HG03575 (cell line): ENCODE measurements at regions not wholly inside any gene's neighbourhood (a gene's known extent, or its start where the extent isn't known, plus 50 kb on each side); places are given as distances from the start of the nearest gene placed in this dataset.
"Not testable (repeated sequence)": the region's sequence is repeated elsewhere in the genome, so short reads cannot be mapped to it uniquely, and the experiment has no call there.

Source experiments
- ATAC-seq: cut with Tn5 transposase; IDR thresholded peaks from one replicate; pipeline ENCODE4 v1.9.1; 2021; ENCODE audit not compliant: unreplicated experiment, insufficient number of reproducible peaks, low FRiP score; ENCODE audit errors: extremely low read depth

DNA sequence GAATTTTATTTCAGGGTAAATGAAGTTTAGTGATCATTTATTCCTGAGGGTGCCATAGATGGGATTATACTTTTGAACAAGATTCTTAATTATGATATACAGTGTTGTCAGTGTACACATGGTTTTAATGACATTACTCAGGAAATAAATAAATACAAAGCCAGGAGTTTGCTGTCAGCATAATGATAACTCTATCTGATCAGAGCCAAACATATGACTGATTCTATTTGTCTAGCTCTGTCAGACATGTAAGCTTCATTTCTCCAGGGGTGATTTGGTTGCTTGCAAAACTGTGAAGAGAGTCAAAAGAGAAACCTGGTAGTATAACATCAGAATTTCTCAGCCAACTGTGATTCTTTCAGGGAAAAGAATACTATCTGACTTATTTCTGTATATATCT, 1425.8 kb upstream of the C9orf72 start:
- no peak for ATAC-seq

DNA sequence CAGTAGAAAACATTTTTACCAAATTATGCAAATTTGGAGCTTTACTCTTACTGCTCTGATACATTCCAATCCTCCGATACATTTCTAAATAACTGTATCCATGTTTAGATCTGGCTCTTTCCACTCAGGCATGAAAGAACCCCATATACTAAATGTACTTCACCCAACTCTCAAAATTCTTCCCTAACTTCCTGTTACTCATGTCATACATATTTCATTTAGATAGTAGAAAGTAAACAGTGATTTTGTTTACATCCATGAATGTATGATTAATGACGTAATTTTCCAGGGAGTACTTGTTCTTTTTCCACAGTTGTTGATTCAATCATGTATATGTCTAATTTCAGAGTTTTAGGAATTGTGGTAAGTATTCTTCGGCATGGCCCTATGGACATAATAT, 1426.5 kb upstream of the C9orf72 start:
- no peak for ATAC-seq

DNA sequence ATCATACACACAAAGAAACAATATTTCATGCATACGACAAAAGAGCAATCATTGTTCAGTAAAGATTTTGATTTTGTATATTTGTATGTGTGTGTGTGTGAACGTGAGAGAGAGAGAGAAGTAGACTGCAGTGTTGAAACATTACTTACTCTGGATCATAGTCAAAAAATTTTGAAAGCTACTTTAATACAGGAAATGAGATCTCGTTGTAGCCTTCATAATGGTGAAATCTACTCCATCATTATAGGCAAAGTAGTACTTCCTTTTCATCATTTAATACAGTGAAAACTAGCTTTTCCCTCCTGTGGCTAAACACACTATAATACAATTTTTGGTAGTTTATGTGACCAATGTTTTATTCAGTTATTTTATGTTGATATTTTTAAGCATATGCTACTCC, 1427.7 kb upstream of the C9orf72 start:
- ATAC-seq, result no peak

DNA sequence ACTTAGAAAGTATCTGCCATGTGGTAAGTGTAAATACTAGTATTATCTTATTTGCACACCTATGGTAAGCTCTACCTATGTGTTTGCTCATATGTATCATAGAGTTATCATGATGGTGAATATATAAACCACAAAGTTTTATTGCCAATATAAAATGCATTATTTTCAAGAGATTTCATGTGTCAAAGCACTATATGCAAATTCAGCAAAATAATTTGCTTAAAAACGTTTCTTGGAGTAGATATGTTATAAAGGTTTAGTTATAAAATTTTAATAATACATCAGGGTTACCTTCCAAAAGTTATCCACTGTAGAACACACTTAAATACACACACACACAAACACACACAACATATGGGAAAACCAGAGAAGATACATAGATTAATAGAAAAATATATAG, 1431.7 kb upstream of the C9orf72 start:
- ATAC-seq, result no peak

DNA sequence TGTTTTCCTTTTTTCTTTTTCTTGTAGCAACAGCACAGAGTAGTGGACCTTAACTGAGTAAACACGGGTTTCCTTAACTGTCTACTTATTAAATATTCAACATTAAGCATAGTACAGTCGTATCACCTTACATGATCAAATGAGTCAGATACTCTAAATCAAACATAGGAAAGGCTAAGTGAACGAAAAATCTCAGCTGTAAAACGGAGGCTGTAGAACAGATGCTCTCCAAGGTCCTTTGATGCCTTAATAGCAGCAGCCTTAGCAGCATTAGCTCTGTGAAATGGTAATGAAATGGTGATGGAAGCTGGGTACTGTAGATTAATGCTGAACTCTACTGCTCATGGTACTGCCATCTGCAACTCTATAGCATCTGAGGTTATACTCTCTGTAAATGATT, 1433.3 kb upstream of the C9orf72 start:
- ATAC-seq, result no peak

DNA sequence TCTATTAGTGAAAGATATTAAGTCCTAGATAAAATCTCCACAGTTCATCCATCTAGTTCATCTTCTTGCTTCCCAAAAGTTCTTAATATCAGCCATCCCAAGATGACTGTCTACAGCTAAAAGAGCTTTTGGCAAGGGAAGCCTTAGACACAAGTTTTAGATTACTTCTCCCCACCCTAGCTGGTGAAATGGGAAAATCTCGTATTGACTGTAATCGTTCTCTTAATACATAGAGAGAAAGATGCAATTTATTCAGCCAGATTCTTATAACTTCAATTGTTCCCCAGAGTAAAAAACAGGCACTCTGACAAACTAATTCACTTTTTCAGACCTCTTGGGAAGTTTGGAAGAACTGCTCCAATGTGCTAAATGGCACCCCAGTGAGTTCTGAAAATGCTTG, 1439.6 kb upstream of the C9orf72 start:
- ATAC-seq, result no peak

DNA sequence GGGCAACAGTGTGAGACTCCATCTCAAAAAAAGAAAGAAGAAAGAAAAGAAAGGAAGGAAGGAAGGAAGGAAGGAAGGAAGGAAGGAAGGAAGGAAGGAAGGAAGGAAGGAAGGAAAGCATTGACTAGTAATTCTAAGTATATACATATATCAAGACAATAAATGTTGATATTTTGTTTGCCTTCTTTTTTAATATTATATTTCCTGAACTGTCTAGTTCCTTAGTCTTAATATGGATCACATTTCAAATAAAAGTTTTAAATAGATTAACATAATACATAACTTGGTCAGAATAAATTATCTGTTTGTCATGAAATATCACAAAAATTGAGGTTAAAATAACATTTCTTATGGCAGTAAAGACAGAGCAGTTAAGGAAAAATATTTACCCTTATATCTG, 1448.4 kb upstream of the C9orf72 start:
- ATAC-seq, result no peak

DNA sequence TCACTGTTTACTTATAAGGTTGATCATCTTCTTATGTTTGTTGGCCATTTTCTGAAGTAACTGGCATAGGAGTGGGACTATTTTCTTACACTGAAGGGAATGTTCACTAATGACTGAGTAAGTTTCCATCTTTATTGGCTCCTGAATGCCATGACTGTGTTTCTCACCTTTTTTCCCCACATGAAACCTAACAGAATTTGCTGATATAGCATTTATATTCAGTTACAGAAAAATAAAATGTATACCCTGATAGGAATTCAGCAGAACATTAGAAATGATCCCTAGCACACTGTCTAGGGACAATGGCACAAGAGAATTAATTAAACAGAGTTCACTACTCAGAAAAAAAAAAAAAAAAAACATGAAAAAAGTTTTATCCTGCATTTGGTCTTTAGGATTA, 1465.1 kb upstream of the C9orf72 start:
- no peak for ATAC-seq

DNA sequence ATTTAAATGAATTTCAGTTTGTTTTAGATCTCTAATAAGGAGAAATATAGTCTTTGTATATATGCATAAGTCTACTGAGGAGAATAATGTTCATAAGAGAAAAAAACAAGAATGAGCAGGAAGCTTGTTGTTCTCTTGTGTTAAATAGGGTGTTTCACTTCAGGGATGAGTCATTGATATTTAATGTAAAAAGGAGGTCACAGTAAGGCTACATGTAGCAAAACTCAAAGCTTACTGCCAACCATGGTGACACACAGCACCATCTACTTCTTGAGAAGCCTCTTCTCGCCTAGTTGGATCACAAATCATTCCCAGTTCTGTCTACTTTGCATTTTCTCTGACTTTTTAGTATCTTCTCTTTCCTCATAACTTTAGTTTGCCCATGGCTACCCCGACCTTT, 1466.0 kb upstream of the C9orf72 start:
- no peak for ATAC-seq

DNA sequence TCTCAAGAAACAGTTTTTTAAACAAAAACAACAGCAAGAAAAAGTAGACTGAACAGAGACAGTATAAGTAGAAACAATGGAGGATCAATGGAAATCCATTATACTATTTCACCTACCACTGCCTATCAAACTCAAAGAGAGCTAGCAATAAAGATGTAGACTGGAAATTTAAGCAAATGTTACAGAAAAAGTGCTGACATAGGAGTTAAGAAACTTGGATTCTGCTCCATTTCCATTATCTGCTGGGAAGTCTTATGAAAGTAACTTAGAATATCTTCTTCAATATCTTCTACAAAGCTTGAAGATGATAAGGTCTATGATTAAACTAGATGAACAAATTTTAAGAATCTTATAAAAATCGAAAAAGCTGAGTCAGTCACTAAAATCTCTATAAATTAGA, 1469.8 kb upstream of the C9orf72 start:
- no peak for ATAC-seq

DNA sequence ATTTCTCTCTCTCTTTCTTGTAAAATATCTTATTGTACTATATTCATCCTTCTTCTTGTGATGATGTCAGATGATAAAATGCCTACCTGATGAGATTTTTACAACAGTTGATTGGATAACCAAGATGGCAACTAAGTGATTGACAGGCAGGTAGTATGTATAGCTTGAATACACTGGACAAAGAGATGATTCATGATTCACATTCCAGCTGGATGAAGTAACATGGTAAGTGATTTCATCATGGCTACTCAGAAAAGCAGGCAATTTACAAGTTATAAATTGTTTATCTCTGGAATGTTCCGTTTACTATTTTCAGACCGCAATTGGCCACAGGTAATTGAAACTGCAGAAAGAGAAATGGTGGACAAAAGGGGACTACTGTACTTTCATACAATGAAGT, 1471.7 kb upstream of the C9orf72 start:
- no peak for ATAC-seq

DNA sequence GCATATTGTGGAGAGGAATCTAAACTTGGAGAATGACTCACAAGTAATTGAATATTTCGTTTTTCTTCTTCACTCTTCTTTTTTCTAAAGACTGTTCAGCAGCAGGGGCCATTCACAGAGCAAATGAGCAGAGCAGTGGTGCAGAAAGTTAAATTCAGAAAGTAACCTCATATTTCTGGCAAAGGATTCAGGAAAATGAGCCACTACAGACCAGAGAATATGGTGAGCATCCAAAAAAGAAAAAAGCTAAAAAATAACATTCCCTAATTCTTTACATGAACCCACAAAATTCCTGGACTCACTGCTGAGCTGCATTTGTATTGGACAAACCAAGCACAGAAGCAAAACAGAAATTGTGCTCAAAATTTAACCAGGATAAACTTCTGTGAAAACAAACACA, 1486.8 kb upstream of the C9orf72 start:
- ATAC-seq, result no peak

DNA sequence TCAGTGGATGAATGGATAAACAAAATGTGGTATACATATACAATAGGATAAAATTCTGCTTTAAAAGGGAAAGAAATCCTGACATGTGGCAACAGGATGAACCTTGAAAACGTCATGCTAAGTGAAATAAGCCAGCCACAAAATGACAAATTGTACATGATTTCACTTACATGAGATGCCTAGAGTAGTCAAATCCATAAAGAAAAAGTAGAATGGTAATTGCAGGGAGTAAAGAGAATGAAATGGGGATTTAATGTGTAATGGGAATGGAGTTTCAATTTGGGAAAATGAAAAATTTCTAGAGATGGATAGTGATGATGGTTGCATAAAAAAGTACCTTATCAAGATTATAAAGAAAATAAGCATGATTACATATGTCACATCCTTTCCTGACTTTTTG, 1489.2 kb upstream of the C9orf72 start:
- ATAC-seq, result no peak

DNA sequence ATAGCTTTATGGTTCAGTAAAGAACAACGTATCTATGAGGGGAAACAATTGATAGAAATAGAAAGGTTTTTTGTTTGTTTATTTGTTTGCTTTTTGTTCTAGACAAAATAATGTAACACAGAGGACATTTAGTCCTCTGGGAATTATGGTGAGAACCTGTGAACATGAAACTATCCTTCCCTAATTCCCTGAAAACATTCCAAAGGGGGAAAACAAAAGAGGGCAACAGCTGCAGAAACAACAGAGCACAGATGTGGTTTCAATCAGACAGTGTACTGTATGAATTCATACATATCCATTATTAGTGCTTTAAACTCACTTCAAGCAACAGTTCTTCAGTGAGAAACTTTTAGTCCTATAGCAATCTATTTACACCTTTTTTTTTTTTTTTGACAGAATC, 1489.8 kb upstream of the C9orf72 start:
- no peak for ATAC-seq

DNA sequence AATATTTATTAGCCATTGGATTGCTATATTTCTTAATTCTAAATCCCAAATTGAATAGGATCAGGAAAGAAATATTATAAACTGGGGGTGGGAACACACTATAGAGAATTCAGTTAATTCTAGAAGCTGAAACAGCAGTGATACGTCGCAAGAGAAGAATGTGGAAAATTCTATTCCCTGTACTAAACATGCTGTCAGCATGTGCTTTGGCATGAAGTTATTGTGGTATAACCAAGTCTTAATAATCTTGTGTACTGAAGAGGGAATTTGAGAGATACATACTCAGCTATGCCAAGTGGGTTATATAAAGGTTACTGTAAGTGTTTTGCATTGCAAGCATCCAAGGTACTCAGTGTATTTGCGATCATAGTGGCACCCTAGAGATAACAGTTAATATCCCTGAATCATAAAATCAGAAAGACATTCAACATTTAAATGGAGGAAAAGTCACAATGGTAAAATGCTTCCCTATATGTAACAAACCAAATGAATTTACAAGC, 1492.9 kb upstream of the C9orf72 start:
- ATAC-seq, result no peak

DNA sequence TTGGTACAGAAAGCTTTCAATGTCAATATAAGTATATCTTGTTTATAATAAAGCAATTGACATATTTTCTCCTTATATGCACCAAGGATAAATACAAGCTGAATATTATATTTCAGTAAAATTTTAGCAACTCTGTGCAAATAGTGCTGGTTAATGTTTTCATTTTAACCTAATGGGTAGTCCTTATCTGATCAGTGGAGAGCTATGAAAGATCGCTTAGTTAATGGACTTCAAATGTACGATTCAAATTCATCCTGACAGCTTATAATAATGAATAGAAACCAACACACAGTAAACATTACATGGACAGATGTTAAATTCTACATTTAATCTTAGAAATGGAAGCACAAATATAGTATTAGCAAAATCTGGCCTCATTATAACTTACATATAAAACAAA, 1495.2 kb upstream of the C9orf72 start:
- no peak for ATAC-seq

DNA sequence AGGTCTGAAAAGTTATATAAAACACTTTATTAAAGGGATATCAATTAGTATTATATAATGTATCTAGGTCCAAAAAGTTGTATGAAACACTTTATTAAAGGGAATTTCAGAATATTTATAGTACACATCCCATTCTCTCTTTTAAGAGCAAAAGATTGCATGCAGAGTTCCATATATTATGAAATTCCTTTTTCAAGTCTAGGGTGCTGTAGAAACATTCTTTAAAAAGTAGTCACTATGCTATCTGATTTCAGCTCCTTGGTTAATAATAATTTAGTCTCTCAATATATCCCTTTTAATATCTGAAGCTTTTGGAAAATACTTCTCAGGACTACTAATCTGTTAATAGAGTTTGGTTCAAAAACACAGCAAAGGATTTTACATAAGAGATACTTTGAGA, 1496.1 kb upstream of the C9orf72 start:
- ATAC-seq, result no peak

DNA sequence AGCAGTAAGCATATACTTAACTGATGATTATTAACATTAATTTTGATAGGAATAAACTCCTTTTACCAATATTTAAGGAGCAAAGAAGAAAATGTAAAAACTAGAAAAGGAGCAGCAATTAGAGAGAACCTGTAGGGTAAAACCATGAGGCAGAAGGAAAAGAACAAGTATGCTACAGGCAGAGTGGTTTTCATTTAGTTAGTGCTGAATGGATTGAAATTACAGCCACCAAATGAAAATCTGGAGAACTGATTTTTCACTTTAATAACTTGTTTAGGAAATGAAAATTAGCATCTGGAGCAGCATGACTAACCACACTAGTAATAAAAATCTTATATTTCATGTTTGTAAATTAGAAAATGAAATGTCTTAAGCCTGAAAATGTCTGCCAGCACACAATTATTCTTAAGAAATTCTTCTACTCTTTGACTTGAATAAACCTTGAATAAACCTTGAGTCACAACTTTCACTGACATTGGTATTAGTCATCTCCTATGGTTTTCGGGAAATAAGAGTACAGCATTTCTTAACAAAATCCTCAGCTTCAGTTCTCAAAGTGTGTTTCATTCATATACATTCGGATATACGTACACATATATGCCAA, 1504.9 kb upstream of the C9orf72 start:
- ATAC-seq, result no peak

DNA sequence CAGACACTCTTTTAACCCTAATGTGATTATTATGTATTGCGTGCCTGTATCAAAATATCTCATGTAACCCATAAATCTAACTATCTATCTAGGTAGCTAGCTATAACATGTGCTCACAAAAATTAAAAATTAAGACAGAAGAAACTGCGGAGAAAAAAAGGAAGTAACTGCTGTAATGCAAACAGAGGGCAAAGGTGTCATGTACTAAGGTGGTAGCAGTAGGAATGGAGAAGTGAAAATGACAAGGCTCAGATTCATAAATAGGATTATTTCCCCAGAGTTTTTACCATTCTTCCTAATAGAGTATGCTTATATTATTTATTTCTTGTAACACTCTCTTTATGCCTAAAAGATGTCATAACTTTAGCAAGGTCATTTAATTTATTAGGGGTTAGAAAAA, 1527.5 kb upstream of the C9orf72 start:
- no peak for ATAC-seq

DNA sequence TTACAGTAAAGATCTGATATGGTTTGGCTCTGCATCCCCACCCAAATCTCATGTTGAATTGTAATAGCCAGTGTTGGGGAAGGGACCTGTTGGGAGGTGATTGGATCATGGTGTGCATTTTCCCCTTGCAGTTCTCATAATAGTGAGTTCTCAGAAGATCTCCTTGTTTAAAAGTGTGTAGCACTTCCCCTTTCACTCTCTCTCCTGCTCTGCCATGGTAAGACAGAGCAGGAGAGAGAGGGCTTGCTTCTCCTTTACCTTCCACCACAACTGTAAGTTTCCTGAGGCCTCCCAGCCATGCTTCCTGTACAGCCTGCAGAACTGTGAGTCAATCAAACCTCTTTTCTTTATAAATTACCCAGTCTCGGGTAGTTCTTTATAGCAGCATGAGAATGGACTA, 1530.9 kb upstream of the C9orf72 start:
- not testable (repeated sequence) for ATAC-seq

DNA sequence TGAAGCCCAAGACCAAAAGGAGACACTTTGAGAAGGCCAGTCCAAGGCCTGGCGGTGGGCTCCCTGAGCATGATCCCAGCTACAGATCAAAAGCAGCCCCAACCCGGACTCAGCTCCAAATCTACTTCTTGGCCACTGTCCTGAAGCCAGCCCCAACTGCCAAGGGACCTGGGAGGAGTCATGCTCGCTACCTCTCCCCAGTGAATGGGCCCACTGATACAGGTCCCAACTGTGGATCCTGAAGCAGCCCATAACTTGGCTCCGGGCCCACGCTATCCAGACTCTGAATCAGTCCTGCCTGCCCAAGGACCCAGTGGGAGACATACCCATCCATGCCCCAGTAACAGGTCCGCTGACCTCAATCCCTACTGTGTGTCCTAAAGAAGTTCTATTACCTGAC, 1545.3 kb upstream of the C9orf72 start:
- no peak for ATAC-seq
